Liver (tissue), 3 donors: ENCODE measurements at regions not wholly inside any gene's neighbourhood (a gene's known extent, or its start where the extent isn't known, plus 50 kb on each side); places are given as distances from the start of the nearest gene placed in this dataset.

ENCODE experiments used
- ATF3 ChIP-seq: IDR thresholded peaks from 2 replicates; pipeline ENCODE4 v1.6.1; 2016; ENCODE audit warnings: antibody characterized with exemption
- CTCF ChIP-seq: fragments of 150-350 bp; IDR thresholded peaks from 2 replicates; pipeline ENCODE4 v1.5.1; 2017; ENCODE audit warnings: improper control_type of control experiment, low read depth, low read length; ENCODE audit not compliant: missing input control
- GABPA ChIP-seq, 2 donors: IDR thresholded peaks in 1 of 2; conservative IDR thresholded peaks in 1 of 2; 2 replicates each; pipeline ENCODE4 v1.6.1; 2016; ENCODE audit warnings: antibody characterized with exemption in 2 of 2, mild to moderate bottlenecking in 1 of 2, moderate library complexity in 1 of 2
- SP1 ChIP-seq: IDR thresholded peaks from 2 replicates; pipeline ENCODE4 v1.6.1; 2018; ENCODE audit warnings: antibody characterized with exemption, mild to moderate bottlenecking
- TAF1 ChIP-seq: conservative IDR thresholded peaks from 2 replicates; pipeline ENCODE4 v1.6.1; 2016; ENCODE audit warnings: antibody characterized with exemption, mild to moderate bottlenecking
- YY1 ChIP-seq: IDR thresholded peaks from 2 replicates; pipeline ENCODE4 v1.6.1; 2016; ENCODE audit warnings: antibody characterized with exemption, mild to moderate bottlenecking
- donor health status: healthy.
- donor health status: healthy.

- TF ChIP-seq TAF1 (no peak), CTCF (no peak), YY1 (no peak), ATF3 (no peak), GABPA (IDR thresholded peaks at IDR 0.05 in 1 of 2, conservative IDR thresholded peaks at IDR 0.05 in 1 of 2) (no peak), SP1 (no peak)
These were observed 123.9 kb upstream of the ACKR3 start for GRCh38 chr2:236445678-236446077.
